ENCODE measurements at regions not wholly inside any gene's neighbourhood (a gene's known extent, or its start where the extent isn't known, plus 50 kb on each side); places are given as distances from the start of the nearest gene placed in this dataset.

DNA sequence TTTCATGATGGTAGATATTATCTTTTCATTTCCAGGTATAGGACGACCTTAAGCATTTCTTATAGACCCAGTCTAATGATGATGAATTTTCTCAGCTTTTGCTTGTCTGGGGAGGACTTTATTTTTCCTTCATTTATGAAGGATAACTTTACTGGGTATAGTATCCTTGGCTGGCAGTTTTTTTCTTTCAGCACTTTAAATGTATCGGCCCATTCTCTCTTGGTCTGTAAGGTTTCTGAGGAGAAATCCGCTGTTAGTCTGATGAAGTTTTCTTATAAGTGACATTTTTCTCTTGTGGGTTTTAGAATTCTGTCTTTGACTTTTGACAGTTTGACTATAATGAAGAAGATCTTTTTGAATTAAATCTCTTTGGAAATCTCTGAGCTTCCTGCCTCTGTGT is 144.7 kb upstream of the SLC22A23 start:
- TF ChIP-seq, protein P1, sequence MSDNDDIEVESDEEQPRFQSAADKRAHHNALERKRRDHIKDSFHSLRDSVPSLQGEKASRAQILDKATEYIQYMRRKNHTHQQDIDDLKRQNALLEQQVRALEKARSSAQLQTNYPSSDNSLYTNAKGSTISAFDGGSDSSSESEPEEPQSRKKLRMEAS (IDR thresholded peaks at IDR 0.05; ENCODE audit: low read depth, low read length), result no peak
- TF ChIP-seq ZSCAN29 (IDR thresholded peaks at IDR 0.05), result no peak
- no peak for TF ChIP-seq SIN3A (IDR thresholded peaks at IDR 0.05; ENCODE audit: low read depth, low read length)
- TF ChIP-seq, protein P2, sequence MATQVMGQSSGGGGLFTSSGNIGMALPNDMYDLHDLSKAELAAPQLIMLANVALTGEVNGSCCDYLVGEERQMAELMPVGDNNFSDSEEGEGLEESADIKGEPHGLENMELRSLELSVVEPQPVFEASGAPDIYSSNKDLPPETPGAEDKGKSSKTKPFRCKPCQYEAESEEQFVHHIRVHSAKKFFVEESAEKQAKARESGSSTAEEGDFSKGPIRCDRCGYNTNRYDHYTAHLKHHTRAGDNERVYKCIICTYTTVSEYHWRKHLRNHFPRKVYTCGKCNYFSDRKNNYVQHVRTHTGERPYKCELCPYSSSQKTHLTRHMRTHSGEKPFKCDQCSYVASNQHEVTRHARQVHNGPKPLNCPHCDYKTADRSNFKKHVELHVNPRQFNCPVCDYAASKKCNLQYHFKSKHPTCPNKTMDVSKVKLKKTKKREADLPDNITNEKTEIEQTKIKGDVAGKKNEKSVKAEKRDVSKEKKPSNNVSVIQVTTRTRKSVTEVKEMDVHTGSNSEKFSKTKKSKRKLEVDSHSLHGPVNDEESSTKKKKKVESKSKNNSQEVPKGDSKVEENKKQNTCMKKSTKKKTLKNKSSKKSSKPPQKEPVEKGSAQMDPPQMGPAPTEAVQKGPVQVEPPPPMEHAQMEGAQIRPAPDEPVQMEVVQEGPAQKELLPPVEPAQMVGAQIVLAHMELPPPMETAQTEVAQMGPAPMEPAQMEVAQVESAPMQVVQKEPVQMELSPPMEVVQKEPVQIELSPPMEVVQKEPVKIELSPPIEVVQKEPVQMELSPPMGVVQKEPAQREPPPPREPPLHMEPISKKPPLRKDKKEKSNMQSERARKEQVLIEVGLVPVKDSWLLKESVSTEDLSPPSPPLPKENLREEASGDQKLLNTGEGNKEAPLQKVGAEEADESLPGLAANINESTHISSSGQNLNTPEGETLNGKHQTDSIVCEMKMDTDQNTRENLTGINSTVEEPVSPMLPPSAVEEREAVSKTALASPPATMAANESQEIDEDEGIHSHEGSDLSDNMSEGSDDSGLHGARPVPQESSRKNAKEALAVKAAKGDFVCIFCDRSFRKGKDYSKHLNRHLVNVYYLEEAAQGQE (IDR thresholded peaks at IDR 0.05; ENCODE audit: low read depth, low read length), result no peak
- TF ChIP-seq EGR1 (IDR thresholded peaks at IDR 0.05; ENCODE audit: borderline replicate concordance in 1 of 2, low read depth in 2 of 2, low read length in 2 of 2), result no peak
- no peak for TF ChIP-seq USF1 (IDR thresholded peaks at IDR 0.05; ENCODE audit: borderline replicate concordance, extremely low read length, insufficient read depth, low read depth, low read length)
- TF ChIP-seq NFYA (IDR thresholded peaks at IDR 0.05; ENCODE audit: borderline replicate concordance, low read depth, low read length), result no peak
- no peak for TF ChIP-seq ZZZ3 (IDR thresholded peaks at IDR 0.05; ENCODE audit: control insufficient read depth, insufficient read length, low read depth)
- TF ChIP-seq CTCF (IDR thresholded peaks at IDR 0.05 in 2 of 3, conservative IDR thresholded peaks at IDR 0.05 in 1 of 3; ENCODE audit: control insufficient read depth in 2 of 3, extremely low read depth in 1 of 3, insufficient read depth in 1 of 3, low read depth in 3 of 3, low read length in 3 of 3), result no peak
- no peak for TF ChIP-seq SMARCA5 (IDR thresholded peaks at IDR 0.05)
- TF ChIP-seq ZNF207 (IDR thresholded peaks at IDR 0.05; ENCODE audit: borderline replicate concordance), result no peak
- no peak for TF ChIP-seq SP1 (IDR thresholded peaks at IDR 0.05; ENCODE audit: low read depth, low read length)

Measured in GM12878 (cell line).